WTC11 (cell line): ENCODE measurements at regions not wholly inside any gene's neighbourhood (a gene's known extent, or its start where the extent isn't known, plus 50 kb on each side); places are given as distances from the start of the nearest gene placed in this dataset.

ENCODE experiments used
- ATAC-seq: fragments of 200-7000 bp; cut with Tn5 transposase; 2 replicates; pipeline ENCODE4 v1.10.0; 2021; ENCODE audit warnings: mild to moderate bottlenecking, moderate library complexity
- CTCF ChIA-PET: fragments of 300-600 bp; sonication (Branson Sonifier 250); formaldehyde crosslinking; loops from one replicate; lab custom pipeline; 2021; ENCODE audit warnings: antibody characterized with exemption; lab: Charles Lee
- POLR2A ChIA-PET: fragments of 350-600 bp; sonication (Branson Sonifier 250); formaldehyde crosslinking; loops from one replicate; lab custom pipeline; 2021; ENCODE audit warnings: antibody characterized with exemption; lab: Charles Lee
- DNase-seq: peaks from one replicate; pipeline ENCODE4 v3.0.0; 2021; ENCODE audit warnings: low spot score
- H3K27ac Mint-ChIP-seq: 2 replicates; pipeline ENCODE4 v1.8.0; 2021; ENCODE audit warnings: mixed read lengths
- H3K27me3 Mint-ChIP-seq: 2 replicates; pipeline ENCODE4 v1.8.0; 2021; ENCODE audit warnings: low read depth, mild to moderate bottlenecking, moderate library complexity, mixed read lengths
- H3K36me3 Mint-ChIP-seq: 2 replicates; pipeline ENCODE4 v1.8.0; 2021; ENCODE audit warnings: mixed read lengths
- H3K4me1 Mint-ChIP-seq: 2 replicates; pipeline ENCODE4 v1.8.0; 2022; ENCODE audit warnings: mixed read lengths
- H3K4me3 Mint-ChIP-seq: 2 replicates; pipeline ENCODE4 v1.8.0; 2021; ENCODE audit warnings: mild to moderate bottlenecking, moderate library complexity, mixed read lengths
- H3K9me3 Mint-ChIP-seq: 2 replicates; pipeline ENCODE4 v1.8.0; 2021; ENCODE audit warnings: mixed read lengths
- CREM ChIP-seq: sonication (generic); formaldehyde crosslinking; IDR thresholded peaks from 2 replicates; pipeline ENCODE4 v1.8.1; 2022; ENCODE audit warnings: mild to moderate bottlenecking, missing genetic modification reagents, moderate library complexity
- ETV6 ChIP-seq: sonication (generic); formaldehyde crosslinking; IDR thresholded peaks from 2 replicates; pipeline ENCODE4 v1.8.1; 2022; ENCODE audit warnings: mild to moderate bottlenecking, missing genetic modification reagents
- GRHL2 ChIP-seq: fragments of 250-450 bp; sonication (Bioruptor Pico); IDR thresholded peaks from 2 replicates; pipeline ENCODE4 v1.8.0; 2022; ENCODE audit warnings: mild to moderate bottlenecking, moderate library complexity; ENCODE audit not compliant: insufficient replicate concordance, severe bottlenecking
- HMGA2 ChIP-seq: fragments of 250-450 bp; sonication (Bioruptor Pico); IDR thresholded peaks from 2 replicates; pipeline ENCODE4 v1.4.0; 2021; ENCODE audit warnings: mild to moderate bottlenecking, moderate library complexity
- HMGXB4 ChIP-seq: sonication (generic); formaldehyde crosslinking; IDR thresholded peaks from 2 replicates; pipeline ENCODE4 v1.8.1; 2023; ENCODE audit warnings: mild to moderate bottlenecking, moderate library complexity, missing genetic modification reagents
- IRF1 ChIP-seq: sonication (generic); formaldehyde crosslinking; IDR thresholded peaks from 2 replicates; pipeline ENCODE4 v1.8.0; 2023; ENCODE audit warnings: missing genetic modification reagents
- NR2C2 ChIP-seq: sonication (generic); formaldehyde crosslinking; IDR thresholded peaks from 2 replicates; pipeline ENCODE4 v1.8.0; 2022; ENCODE audit warnings: mild to moderate bottlenecking, missing genetic modification reagents
- ZNF232 ChIP-seq: sonication (generic); formaldehyde crosslinking; IDR thresholded peaks from 2 replicates; pipeline ENCODE4 v1.8.0; 2022; ENCODE audit warnings: mild to moderate bottlenecking, missing genetic modification reagents
- ZNF671 ChIP-seq: fragments of 250-450 bp; sonication (Bioruptor Pico); IDR thresholded peaks from 2 replicates; pipeline ENCODE4 v1.8.0; 2021; ENCODE audit warnings: mild to moderate bottlenecking
- TF ChIP-seq, protein P1 (sequence below): fragments of 250-450 bp; sonication (Bioruptor Pico); conservative IDR thresholded peaks from 2 replicates; pipeline ENCODE4 v1.9.0; 2021; ENCODE audit warnings: mild to moderate bottlenecking
- TF ChIP-seq, protein P2 (sequence below): fragments of 200-600 bp; IDR thresholded peaks from 2 replicates; pipeline ENCODE4 v1.8.0; 2022; ENCODE audit warnings: antibody characterized with exemption
- TF ChIP-seq, protein P3 (sequence below): sonication (generic); formaldehyde crosslinking; IDR thresholded peaks from 2 replicates; pipeline ENCODE4 v1.8.1; 2022; ENCODE audit warnings: mild to moderate bottlenecking, moderate library complexity, missing genetic modification reagents
- TF ChIP-seq, protein P4 (sequence below): sonication (generic); formaldehyde crosslinking; IDR thresholded peaks from 2 replicates; pipeline ENCODE4 v1.8.0; 2023; ENCODE audit warnings: missing genetic modification reagents, mild to moderate bottlenecking, borderline replicate concordance
- TF ChIP-seq, protein P5 (sequence below): sonication (generic); formaldehyde crosslinking; IDR thresholded peaks from 2 replicates; pipeline ENCODE4 v1.8.0; 2023; ENCODE audit warnings: mild to moderate bottlenecking, missing genetic modification reagents
- TF ChIP-seq, protein P6 (sequence below): fragments of 250-450 bp; sonication (Bioruptor Pico); IDR thresholded peaks from 2 replicates; pipeline ENCODE4 v1.9.0; 2021; ENCODE audit warnings: mild to moderate bottlenecking

GRCh38 chr15:52984507-52984906, 194.4 kb upstream of the ONECUT1 start:
- TF ChIP-seq ETV6 (no peak), NR2C2 (CRISPR knock-in tag) (no peak), HMGXB4 (CRISPR knock-in tag) (no peak), ZNF232 (CRISPR knock-in tag) (no peak), GRHL2 (CRISPR knock-in tag) (no peak), IRF1 (CRISPR knock-in tag) (no peak)
- TF ChIP-seq, protein P1, sequence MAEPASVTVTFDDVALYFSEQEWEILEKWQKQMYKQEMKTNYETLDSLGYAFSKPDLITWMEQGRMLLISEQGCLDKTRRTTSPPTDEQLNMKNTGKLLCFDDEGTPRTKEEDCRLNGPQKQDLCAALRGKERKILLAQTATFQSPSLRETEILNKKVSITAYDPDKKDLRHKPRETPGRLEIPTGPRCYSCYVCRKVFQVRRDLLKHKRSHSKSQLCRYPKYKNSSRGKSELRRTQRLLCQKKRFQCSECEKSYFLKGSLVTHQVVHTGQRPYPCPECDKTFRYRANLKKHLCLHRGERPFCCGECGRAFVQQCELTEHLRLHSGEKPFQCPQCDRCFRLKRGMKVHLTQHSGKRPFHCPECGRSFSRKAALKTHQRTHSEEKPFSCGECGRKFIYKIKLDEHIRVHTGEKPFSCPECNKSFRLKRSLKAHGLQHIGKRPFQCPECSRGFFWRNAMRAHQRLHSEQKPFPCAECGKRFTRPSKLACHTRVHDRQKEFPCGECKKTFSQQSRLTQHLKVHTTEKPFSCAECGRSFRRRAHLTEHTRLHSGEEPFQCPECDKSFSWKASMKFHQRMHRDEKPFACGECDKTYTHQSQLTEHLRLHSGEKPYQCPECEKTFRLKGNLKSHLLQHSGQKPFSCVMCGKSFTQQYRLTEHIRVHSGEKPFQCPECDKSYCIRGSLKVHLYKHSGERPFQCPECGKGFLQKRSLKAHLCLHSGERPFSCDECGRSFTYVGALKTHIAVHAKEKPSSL (CRISPR knock-in tag): no peak
- TF ChIP-seq, protein P2, sequence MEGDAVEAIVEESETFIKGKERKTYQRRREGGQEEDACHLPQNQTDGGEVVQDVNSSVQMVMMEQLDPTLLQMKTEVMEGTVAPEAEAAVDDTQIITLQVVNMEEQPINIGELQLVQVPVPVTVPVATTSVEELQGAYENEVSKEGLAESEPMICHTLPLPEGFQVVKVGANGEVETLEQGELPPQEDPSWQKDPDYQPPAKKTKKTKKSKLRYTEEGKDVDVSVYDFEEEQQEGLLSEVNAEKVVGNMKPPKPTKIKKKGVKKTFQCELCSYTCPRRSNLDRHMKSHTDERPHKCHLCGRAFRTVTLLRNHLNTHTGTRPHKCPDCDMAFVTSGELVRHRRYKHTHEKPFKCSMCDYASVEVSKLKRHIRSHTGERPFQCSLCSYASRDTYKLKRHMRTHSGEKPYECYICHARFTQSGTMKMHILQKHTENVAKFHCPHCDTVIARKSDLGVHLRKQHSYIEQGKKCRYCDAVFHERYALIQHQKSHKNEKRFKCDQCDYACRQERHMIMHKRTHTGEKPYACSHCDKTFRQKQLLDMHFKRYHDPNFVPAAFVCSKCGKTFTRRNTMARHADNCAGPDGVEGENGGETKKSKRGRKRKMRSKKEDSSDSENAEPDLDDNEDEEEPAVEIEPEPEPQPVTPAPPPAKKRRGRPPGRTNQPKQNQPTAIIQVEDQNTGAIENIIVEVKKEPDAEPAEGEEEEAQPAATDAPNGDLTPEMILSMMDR: no peak
- TF ChIP-seq, protein P3, sequence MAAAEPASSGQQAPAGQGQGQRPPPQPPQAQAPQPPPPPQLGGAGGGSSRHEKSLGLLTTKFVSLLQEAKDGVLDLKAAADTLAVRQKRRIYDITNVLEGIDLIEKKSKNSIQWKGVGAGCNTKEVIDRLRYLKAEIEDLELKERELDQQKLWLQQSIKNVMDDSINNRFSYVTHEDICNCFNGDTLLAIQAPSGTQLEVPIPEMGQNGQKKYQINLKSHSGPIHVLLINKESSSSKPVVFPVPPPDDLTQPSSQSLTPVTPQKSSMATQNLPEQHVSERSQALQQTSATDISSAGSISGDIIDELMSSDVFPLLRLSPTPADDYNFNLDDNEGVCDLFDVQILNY (CRISPR knock-in tag): no peak
- TF ChIP-seq, all 79 proteins: peak for 0
- Mint-ChIP-seq H3K27ac (no peak overlapping the region), H3K4me1 (peaks cover 12% of the 10 kb centered on the region), H3K27me3 (no peaks in the 10 kb centered on the region), H3K9me3 (no peaks in the 10 kb centered on the region), H3K36me3 (no peaks in the 10 kb centered on the region), H3K4me3 (no peak overlapping the region)
- ChIA-PET CTCF (no interaction called here), POLR2A (no interaction called here)
- ATAC-seq: peak; percentile 22; the same call in 1 of the 2 replicates
- no peak for DNase-seq

DNA sequence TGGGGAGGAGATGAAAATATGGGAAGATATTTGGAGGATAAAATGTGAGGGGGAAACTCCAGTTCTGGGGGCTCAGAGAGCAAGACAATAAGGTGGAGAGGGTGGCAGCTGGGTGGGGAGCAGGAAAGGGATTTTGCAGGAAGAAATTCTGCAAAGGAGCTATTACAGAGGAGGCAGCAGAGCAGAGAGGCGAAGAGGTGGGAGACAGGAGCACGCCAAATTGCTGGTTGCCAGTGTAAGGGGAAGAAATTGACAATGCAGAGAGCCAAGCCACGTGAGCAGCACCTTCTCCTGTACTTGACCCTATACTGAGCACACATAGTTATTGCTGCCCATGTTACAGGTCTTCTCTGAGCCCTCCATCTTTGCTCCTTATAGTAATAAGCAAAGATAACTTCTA, 190.3 kb upstream of the ONECUT1 start:
- ATAC-seq (no peak), DNase-seq (no peak)
- H3K4me1 Mint-ChIP-seq: peaks cover 12% of the 10 kb centered on the region
- no peak for TF ChIP-seq HMGA2 (CRISPR knock-in tag)
- H3K9me3 Mint-ChIP-seq: no peaks in the 10 kb centered on the region
- no peaks in the 10 kb centered on the region for H3K27me3 Mint-ChIP-seq
- no peak overlapping the region for H3K4me3 Mint-ChIP-seq
- CTCF ChIA-PET: no interaction called here
- no peaks in the 10 kb centered on the region for H3K36me3 Mint-ChIP-seq
- POLR2A ChIA-PET: no interaction called here
- no peak overlapping the region for H3K27ac Mint-ChIP-seq

DNA sequence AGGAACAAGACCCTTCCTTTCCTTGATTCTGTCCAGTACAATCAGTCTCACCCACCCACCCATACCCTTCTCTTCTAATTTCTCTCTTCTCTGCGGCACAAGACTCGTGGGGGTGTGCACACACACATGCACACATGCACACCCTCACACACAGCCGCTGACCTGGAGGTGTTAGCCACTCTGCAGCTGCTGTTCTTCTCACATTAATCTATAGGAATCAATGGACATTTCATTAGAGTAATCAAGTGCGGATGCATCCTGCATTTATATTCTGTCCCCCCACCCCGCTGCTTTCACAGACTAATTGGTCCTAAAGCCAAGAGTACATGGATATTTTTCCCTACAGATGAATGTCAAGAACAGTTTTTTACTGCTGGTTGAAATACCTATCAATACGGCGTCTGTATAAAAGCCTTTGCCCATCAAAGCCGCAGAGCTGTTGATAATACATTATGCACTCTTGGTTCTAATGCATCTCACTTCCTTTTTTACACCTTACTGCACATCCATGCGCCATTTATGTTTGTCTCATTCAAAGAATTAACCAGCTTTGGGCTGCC, 186.5 kb upstream of the ONECUT1 start:
- H3K27ac Mint-ChIP-seq: no peak overlapping the region
- no peaks in the 10 kb centered on the region for H3K9me3 Mint-ChIP-seq
- ChIA-PET CTCF (no interaction called here), POLR2A (no interaction called here)
- H3K36me3 Mint-ChIP-seq: no peaks in the 10 kb centered on the region
- H3K4me1 Mint-ChIP-seq: peaks cover 13% of the 10 kb centered on the region
- no peak for DNase-seq
- H3K27me3 Mint-ChIP-seq: no peaks in the 10 kb centered on the region; the same call in 1 of the 2 replicates
- no peak for TF ChIP-seq CREM (CRISPR knock-in tag)
- TF ChIP-seq ZNF671 (CRISPR knock-in tag): no peak
- TF ChIP-seq, protein P4, sequence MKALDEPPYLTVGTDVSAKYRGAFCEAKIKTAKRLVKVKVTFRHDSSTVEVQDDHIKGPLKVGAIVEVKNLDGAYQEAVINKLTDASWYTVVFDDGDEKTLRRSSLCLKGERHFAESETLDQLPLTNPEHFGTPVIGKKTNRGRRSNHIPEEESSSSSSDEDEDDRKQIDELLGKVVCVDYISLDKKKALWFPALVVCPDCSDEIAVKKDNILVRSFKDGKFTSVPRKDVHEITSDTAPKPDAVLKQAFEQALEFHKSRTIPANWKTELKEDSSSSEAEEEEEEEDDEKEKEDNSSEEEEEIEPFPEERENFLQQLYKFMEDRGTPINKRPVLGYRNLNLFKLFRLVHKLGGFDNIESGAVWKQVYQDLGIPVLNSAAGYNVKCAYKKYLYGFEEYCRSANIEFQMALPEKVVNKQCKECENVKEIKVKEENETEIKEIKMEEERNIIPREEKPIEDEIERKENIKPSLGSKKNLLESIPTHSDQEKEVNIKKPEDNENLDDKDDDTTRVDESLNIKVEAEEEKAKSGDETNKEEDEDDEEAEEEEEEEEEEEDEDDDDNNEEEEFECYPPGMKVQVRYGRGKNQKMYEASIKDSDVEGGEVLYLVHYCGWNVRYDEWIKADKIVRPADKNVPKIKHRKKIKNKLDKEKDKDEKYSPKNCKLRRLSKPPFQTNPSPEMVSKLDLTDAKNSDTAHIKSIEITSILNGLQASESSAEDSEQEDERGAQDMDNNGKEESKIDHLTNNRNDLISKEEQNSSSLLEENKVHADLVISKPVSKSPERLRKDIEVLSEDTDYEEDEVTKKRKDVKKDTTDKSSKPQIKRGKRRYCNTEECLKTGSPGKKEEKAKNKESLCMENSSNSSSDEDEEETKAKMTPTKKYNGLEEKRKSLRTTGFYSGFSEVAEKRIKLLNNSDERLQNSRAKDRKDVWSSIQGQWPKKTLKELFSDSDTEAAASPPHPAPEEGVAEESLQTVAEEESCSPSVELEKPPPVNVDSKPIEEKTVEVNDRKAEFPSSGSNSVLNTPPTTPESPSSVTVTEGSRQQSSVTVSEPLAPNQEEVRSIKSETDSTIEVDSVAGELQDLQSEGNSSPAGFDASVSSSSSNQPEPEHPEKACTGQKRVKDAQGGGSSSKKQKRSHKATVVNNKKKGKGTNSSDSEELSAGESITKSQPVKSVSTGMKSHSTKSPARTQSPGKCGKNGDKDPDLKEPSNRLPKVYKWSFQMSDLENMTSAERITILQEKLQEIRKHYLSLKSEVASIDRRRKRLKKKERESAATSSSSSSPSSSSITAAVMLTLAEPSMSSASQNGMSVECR (CRISPR knock-in tag): no peak
- TF ChIP-seq, protein P5, sequence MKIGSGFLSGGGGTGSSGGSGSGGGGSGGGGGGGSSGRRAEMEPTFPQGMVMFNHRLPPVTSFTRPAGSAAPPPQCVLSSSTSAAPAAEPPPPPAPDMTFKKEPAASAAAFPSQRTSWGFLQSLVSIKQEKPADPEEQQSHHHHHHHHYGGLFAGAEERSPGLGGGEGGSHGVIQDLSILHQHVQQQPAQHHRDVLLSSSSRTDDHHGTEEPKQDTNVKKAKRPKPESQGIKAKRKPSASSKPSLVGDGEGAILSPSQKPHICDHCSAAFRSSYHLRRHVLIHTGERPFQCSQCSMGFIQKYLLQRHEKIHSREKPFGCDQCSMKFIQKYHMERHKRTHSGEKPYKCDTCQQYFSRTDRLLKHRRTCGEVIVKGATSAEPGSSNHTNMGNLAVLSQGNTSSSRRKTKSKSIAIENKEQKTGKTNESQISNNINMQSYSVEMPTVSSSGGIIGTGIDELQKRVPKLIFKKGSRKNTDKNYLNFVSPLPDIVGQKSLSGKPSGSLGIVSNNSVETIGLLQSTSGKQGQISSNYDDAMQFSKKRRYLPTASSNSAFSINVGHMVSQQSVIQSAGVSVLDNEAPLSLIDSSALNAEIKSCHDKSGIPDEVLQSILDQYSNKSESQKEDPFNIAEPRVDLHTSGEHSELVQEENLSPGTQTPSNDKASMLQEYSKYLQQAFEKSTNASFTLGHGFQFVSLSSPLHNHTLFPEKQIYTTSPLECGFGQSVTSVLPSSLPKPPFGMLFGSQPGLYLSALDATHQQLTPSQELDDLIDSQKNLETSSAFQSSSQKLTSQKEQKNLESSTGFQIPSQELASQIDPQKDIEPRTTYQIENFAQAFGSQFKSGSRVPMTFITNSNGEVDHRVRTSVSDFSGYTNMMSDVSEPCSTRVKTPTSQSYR (CRISPR knock-in tag): no peak
- TF ChIP-seq, protein P6, sequence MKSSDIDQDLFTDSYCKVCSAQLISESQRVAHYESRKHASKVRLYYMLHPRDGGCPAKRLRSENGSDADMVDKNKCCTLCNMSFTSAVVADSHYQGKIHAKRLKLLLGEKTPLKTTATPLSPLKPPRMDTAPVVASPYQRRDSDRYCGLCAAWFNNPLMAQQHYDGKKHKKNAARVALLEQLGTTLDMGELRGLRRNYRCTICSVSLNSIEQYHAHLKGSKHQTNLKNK: no peak
- TF ChIP-seq, all 79 proteins: peak for 0
- ATAC-seq: no peak
- no peak overlapping the region for H3K4me3 Mint-ChIP-seq
